Upper lobe of left lung (tissue), 4 donors: ENCODE measurements at regions not wholly inside any gene's neighbourhood (a gene's known extent, or its start where the extent isn't known, plus 50 kb on each side); places are given as distances from the start of the nearest gene placed in this dataset.

Experiments
- CTCF ChIP-seq, 6 experiments: fragments of 450-650 bp in 4 of 6; fragments of 200-600 bp in 2 of 6; sonication (generic) in 2 of 6; IDR thresholded peaks; one replicate each; pipeline ENCODE4 v1.5.1; 2016 to 2019; ENCODE audit warnings: antibody characterized with exemption in 6 of 6
- EP300 ChIP-seq, 4 donors: sonication (generic); formaldehyde crosslinking; IDR thresholded peaks; one replicate each; pipeline ENCODE4 v1.5.1; 2017; ENCODE audit warnings: antibody characterized with exemption in 4 of 4, control low read depth in 2 of 4
- POLR2A ChIP-seq, 4 donors: fragments of 450-650 bp; IDR thresholded peaks; one replicate each; pipeline ENCODE4 v1.5.1; 2016 to 2017; ENCODE audit warnings: antibody characterized with exemption in 4 of 4, mild to moderate bottlenecking in 2 of 4
- POLR2AphosphoS5 ChIP-seq, 2 donors: sonication (generic); formaldehyde crosslinking; IDR thresholded peaks; one replicate each; pipeline ENCODE4 v1.5.1; 2017; ENCODE audit warnings: antibody characterized with exemption in 2 of 2

- TF ChIP-seq POLR2A (IDR thresholded peaks at IDR 0.05) (no peak), CTCF (IDR thresholded peaks at IDR 0.05) (no peak), POLR2AphosphoS5 (IDR thresholded peaks at IDR 0.05) (no peak), EP300 (IDR thresholded peaks at IDR 0.05) (no peak)
These were observed 209.6 kb downstream of the KLF12 start for GRCh38 chr13:73924607-73925006.
